ENCODE measurements at regions not wholly inside any gene's neighbourhood (a gene's known extent, or its start where the extent isn't known, plus 50 kb on each side); places are given as distances from the start of the nearest gene placed in this dataset.

DNA sequence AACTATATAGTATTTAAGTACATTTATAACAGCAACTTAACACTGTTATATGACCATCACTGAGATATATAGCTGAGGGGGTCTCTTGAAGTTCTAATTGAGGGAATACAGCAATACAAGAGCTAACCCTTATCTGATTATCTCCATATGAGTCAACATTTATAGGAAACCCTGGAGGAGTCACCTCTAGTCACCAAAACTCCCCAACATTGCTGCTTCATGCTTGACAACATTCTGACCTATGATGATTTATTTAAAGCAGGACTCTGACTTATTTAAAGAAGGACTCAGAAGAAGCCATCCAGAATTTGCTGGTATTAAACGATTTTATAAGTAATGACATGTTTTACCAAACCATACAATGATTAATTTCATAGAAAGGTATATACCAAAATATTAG, 182.6 kb upstream of the NOX3 start:
- TF ChIP-seq CTCF (IDR thresholded peaks at IDR 0.05) = no peak
- no peak for TF ChIP-seq POLR2A (IDR thresholded peaks at IDR 0.05)
